ENCODE measurements at regions not wholly inside any gene's neighbourhood (a gene's known extent, or its start where the extent isn't known, plus 50 kb on each side); places are given as distances from the start of the nearest gene placed in this dataset.

DNA sequence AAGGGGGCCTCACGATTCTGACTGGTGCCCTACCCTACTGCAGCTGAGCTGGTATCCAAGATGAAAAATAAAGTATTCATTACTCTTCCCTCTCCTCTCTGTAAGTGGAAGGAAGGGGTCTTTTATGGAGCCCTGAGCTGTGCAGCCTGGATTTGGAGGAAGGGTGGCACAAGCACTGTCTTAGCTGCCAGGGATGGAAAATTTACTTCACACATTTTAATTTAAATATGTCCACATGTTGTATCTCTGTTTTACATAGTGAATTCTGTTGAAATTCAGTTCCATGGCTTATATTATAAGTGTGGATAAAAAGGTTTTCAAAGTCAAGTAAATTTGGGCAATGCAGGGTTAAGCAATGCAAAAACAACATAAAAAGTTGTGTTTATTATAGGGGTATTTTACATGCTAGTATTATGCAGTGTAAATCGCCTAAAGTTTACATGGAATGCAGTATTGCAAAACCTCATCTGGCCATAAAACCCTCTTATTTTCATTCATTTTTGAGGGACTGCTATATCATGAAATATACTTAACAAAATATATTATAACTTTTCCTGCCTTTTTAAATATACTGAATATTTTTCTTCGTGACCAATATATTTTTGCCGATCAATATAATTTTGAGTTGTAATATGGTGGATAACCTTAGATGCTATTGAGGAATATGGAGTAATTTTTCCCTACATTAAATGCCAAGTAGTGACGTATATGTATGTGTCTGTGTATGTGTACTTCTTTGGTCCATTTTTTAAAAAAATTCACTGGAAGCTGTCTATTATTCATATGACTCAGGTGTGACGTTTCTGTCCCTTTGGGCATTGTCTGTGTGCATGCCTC is 333.9 kb upstream of the CYRIA start:
- no peak overlapping the region for H2AFZ ChIP-seq (ENCODE audit: control insufficient read depth, low read depth, low read length)
- no peaks in the 10 kb centered on the region for H3K36me3 ChIP-seq (ENCODE audit: control insufficient read depth in 2 of 2, insufficient read depth in 2 of 2, low read length in 1 of 2)
- no peaks in the 10 kb centered on the region for H3K4me1 ChIP-seq (ENCODE audit: control insufficient read depth, insufficient read depth, low read length)
- BruUV-seq (replicated peaks): no TSS peak
- H3K4me2 ChIP-seq (ENCODE audit: control insufficient read depth, insufficient read depth): no peak overlapping the region
- intact Hi-C loops (cut with micrococcal nuclease; ENCODE audit: unreplicated experiment) (no loop called here), in situ Hi-C loops (cut with MboI) (no loop called here)
- no peaks in the 10 kb centered on the region for H3K79me2 ChIP-seq (ENCODE audit: control insufficient read depth, insufficient read depth, low read length)
- no peak for TF ChIP-seq IRF4 (IDR thresholded peaks at IDR 0.05; ENCODE audit: low read depth, low read length)
- TF ChIP-seq RFX5 (IDR thresholded peaks at IDR 0.05; ENCODE audit: low read depth, low read length): no peak
- no peak for TF ChIP-seq USF1 (IDR thresholded peaks at IDR 0.05; ENCODE audit: borderline replicate concordance, extremely low read length, insufficient read depth, low read depth, low read length)
- no peak for TF ChIP-seq NRF1 (conservative IDR thresholded peaks at IDR 0.05; ENCODE audit: low read depth, low read length)
- no peak for TF ChIP-seq JUNB (IDR thresholded peaks at IDR 0.05)
- no peak overlapping the region for H3K4me3 ChIP-seq
- no peak overlapping the region for H3K27ac ChIP-seq (ENCODE audit: control insufficient read depth, insufficient read depth)
- H3K27me3 ChIP-seq (replicated peaks in 1 of 2; ENCODE audit: control insufficient read depth in 2 of 2, insufficient read depth in 2 of 2, low read length in 1 of 2): no peaks in the 10 kb centered on the region
- ATAC-seq (no peak), FAIRE-seq (no peak), DNase-seq (ENCODE audit: low read depth, low spot score) (no peak)
- ChIA-PET CTCF (interaction anchor here (1.8 kb wide), 1 partner anchor 11 kb away, joined by 4 read pairs; no protein-coding TSS in a partner anchor), RAD21 (ENCODE audit: unreplicated experiment) (no interaction called here), SMC1A (ENCODE audit: uncharacterized antibody, unreplicated experiment) (interaction anchor here (0.9 kb wide), 1 partner anchor 8 kb away, joined by 3 read pairs; no protein-coding TSS in a partner anchor), POLR2A (no interaction called here)
- no peaks in the 10 kb centered on the region for H3K9me3 ChIP-seq (replicated peaks; ENCODE audit: control insufficient read depth, insufficient read depth, low read length)
- H3K9ac ChIP-seq (ENCODE audit: control insufficient read depth, insufficient read depth, low read length): no peak overlapping the region
- H4K20me1 ChIP-seq (ENCODE audit: control insufficient read depth, insufficient read depth): no peaks in the 10 kb centered on the region
- 32% methylated on average over 6 of the region's 6 CpGs for WGBS (ENCODE audit: insufficient coverage, insufficient replicate concordance, low lambda C conversion rate, missing lambda C conversion rate)

- Histone ChIP-seq H3K4me1 (ENCODE audit: control insufficient read depth, insufficient read depth, low read length) (no peaks in the 10 kb centered on the region), H3K79me2 (ENCODE audit: control insufficient read depth, insufficient read depth, low read length) (no peaks in the 10 kb centered on the region), H3K4me2 (ENCODE audit: control insufficient read depth, insufficient read depth) (no peak overlapping the region), H3K27ac (ENCODE audit: control insufficient read depth, insufficient read depth) (no peak overlapping the region), H4K20me1 (ENCODE audit: control insufficient read depth, insufficient read depth) (no peaks in the 10 kb centered on the region), H2AFZ (ENCODE audit: control insufficient read depth, low read depth, low read length) (no peak overlapping the region), H3K36me3 (ENCODE audit: control insufficient read depth in 2 of 2, insufficient read depth in 2 of 2, low read length in 1 of 2) (no peaks in the 10 kb centered on the region), H3K4me3 (no peak overlapping the region), H3K9me3 (replicated peaks; ENCODE audit: control insufficient read depth, insufficient read depth, low read length) (no peaks in the 10 kb centered on the region), H3K9ac (ENCODE audit: control insufficient read depth, insufficient read depth, low read length) (no peak overlapping the region), H3K27me3 (replicated peaks in 1 of 2; ENCODE audit: control insufficient read depth in 2 of 2, insufficient read depth in 2 of 2, low read length in 1 of 2) (no peaks in the 10 kb centered on the region)
- intact Hi-C loops (cut with micrococcal nuclease; ENCODE audit: unreplicated experiment) (no loop called here), in situ Hi-C loops (cut with MboI) (no loop called here)
- CTCF ChIA-PET: no interaction called here
- WGBS (ENCODE audit: insufficient coverage, insufficient replicate concordance, low lambda C conversion rate, missing lambda C conversion rate): 0% methylated on average over 1 of the region's 1 CpG
- RAD21 ChIA-PET (ENCODE audit: unreplicated experiment): no interaction called here
- ATAC-seq (no peak), FAIRE-seq (no peak), DNase-seq (ENCODE audit: low read depth, low spot score) (no peak)
- BruUV-seq (replicated peaks): no TSS peak
- POLR2A ChIA-PET: no interaction called here
- SMC1A ChIA-PET (ENCODE audit: uncharacterized antibody, unreplicated experiment): no interaction called here
- TF ChIP-seq, protein P1, sequence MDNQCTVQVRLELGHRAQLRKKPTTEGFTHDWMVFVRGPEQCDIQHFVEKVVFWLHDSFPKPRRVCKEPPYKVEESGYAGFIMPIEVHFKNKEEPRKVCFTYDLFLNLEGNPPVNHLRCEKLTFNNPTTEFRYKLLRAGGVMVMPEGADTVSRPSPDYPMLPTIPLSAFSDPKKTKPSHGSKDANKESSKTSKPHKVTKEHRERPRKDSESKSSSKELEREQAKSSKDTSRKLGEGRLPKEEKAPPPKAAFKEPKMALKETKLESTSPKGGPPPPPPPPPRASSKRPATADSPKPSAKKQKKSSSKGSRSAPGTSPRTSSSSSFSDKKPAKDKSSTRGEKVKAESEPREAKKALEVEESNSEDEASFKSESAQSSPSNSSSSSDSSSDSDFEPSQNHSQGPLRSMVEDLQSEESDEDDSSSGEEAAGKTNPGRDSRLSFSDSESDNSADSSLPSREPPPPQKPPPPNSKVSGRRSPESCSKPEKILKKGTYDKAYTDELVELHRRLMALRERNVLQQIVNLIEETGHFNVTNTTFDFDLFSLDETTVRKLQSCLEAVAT (IDR thresholded peaks at IDR 0.05): no peak
- TF ChIP-seq JUNB (IDR thresholded peaks at IDR 0.05): no peak
- no peak for TF ChIP-seq MXI1 (IDR thresholded peaks at IDR 0.05; ENCODE audit: low read depth, low read length)
- no peak for TF ChIP-seq EGR1 (IDR thresholded peaks at IDR 0.05; ENCODE audit: borderline replicate concordance in 1 of 2, low read depth in 2 of 2, low read length in 2 of 2)
- no peak for TF ChIP-seq HCFC1 (IDR thresholded peaks at IDR 0.05; ENCODE audit: low read length)
- no peak for TF ChIP-seq TAF1 (IDR thresholded peaks at IDR 0.05; ENCODE audit: borderline replicate concordance, low read depth, low read length)
- no peak for TF ChIP-seq IKZF2 (IDR thresholded peaks at IDR 0.05)
- no peak for TF ChIP-seq ZNF217 (IDR thresholded peaks at IDR 0.05)
- no peak for TF ChIP-seq ZBED1 (IDR thresholded peaks at IDR 0.05; ENCODE audit: borderline replicate concordance)
- TF ChIP-seq ETV6 (conservative IDR thresholded peaks at IDR 0.05 in 1 of 2, IDR thresholded peaks at IDR 0.05 in 1 of 2; ENCODE audit: borderline replicate concordance in 1 of 2, low read depth in 1 of 2): no peak
- TF ChIP-seq E2F4 (IDR thresholded peaks at IDR 0.05; ENCODE audit: low read depth, low read length): no peak
Observed at GRCh38 chr2:16978301-16978700, 312.7 kb upstream of the CYRIA start.
